Mesendoderm (in vitro differentiated cells): ENCODE measurements at regions not wholly inside any gene's neighbourhood (a gene's known extent, or its start where the extent isn't known, plus 50 kb on each side); places are given as distances from the start of the nearest gene placed in this dataset.

ENCODE experiments used
- DNase-seq: peaks from one replicate; pipeline ENCODE4 v3.0.0; 2013
- H2AK5ac ChIP-seq: 2 replicates; pipeline ENCODE4 v1.6.1; 2013; ENCODE audit warnings: low read length, inconsistent platforms
- H2BK120ac ChIP-seq: 2 replicates; pipeline ENCODE4 v1.6.1; 2013; ENCODE audit warnings: low read depth, mild to moderate bottlenecking, low read length, moderate library complexity, mixed read lengths
- H2BK15ac ChIP-seq: replicated peaks from 2 replicates; pipeline ENCODE4 v1.6.1; 2013; ENCODE audit warnings: low read depth, mild to moderate bottlenecking, moderate library complexity
- H2BK5ac ChIP-seq: 2 replicates; pipeline ENCODE4 v1.6.1; 2013; ENCODE audit warnings: low read length, inconsistent platforms
- H3K18ac ChIP-seq: 2 replicates; pipeline ENCODE4 v1.6.1; 2013; ENCODE audit warnings: mild to moderate bottlenecking, low read length, mixed read lengths
- H3K23ac ChIP-seq: one replicate; pipeline ENCODE4 v1.6.1; 2013; ENCODE audit warnings: low read length
- H3K27ac ChIP-seq: 2 replicates; pipeline ENCODE4 v1.5.1; 2013; ENCODE audit warnings: low read depth, mild to moderate bottlenecking, inconsistent platforms, low read length, moderate library complexity
- H3K27me3 ChIP-seq: 2 replicates; pipeline ENCODE4 v1.6.1; 2013; ENCODE audit warnings: low read length, control low read depth, mild to moderate bottlenecking, inconsistent platforms; ENCODE audit not compliant: insufficient read depth, poor library complexity
- H3K36me3 ChIP-seq: 2 replicates; pipeline ENCODE4 v1.6.1; 2013; ENCODE audit warnings: low read length, inconsistent platforms; ENCODE audit not compliant: control insufficient read depth, insufficient read depth
- H3K4ac ChIP-seq: one replicate; pipeline ENCODE4 v1.6.1; 2013; ENCODE audit warnings: low read depth, mild to moderate bottlenecking, low read length, moderate library complexity
- H3K4me1 ChIP-seq: 2 replicates; pipeline ENCODE4 v1.6.1; 2013; ENCODE audit warnings: low read depth, low read length, inconsistent platforms; ENCODE audit not compliant: control insufficient read depth
- H3K4me2 ChIP-seq: 2 replicates; pipeline ENCODE4 v1.6.1; 2013; ENCODE audit warnings: low read length
- H3K4me3 ChIP-seq: 2 replicates; pipeline ENCODE4 v1.5.1; 2013; ENCODE audit warnings: mild to moderate bottlenecking, low read length
- H3K56ac ChIP-seq: one replicate; pipeline ENCODE4 v1.6.1; 2013; ENCODE audit warnings: low read length
- H3K79me1 ChIP-seq: 2 replicates; pipeline ENCODE4 v1.6.1; 2013; ENCODE audit warnings: low read length, inconsistent platforms
- H3K79me2 ChIP-seq: 2 replicates; pipeline ENCODE4 v1.6.1; 2013; ENCODE audit warnings: mild to moderate bottlenecking, low read length; ENCODE audit not compliant: control insufficient read depth, insufficient read depth
- H3K9ac ChIP-seq: 2 replicates; pipeline ENCODE4 v1.6.1; 2013; ENCODE audit warnings: low read length, inconsistent platforms
- H4K5ac ChIP-seq: one replicate; pipeline ENCODE4 v1.6.1; 2013; ENCODE audit warnings: low read length
- H4K8ac ChIP-seq: one replicate; pipeline ENCODE4 v1.6.1; 2013; ENCODE audit warnings: low read depth, mild to moderate bottlenecking, control low read depth, low read length, moderate library complexity
- WGBS: extraction: QIAGEN DNeasy Blood & Tissue Kit; methylation state at CpG from one replicate; pipeline ENCODE4 v1.1.7; 2013; ENCODE audit warnings: low lambda C conversion rate, missing lambda C conversion rate; ENCODE audit not compliant: insufficient coverage; ENCODE audit errors: extremely low coverage; 5-methylcytosine and 5-hydroxymethylcytosine counted together

DNA sequence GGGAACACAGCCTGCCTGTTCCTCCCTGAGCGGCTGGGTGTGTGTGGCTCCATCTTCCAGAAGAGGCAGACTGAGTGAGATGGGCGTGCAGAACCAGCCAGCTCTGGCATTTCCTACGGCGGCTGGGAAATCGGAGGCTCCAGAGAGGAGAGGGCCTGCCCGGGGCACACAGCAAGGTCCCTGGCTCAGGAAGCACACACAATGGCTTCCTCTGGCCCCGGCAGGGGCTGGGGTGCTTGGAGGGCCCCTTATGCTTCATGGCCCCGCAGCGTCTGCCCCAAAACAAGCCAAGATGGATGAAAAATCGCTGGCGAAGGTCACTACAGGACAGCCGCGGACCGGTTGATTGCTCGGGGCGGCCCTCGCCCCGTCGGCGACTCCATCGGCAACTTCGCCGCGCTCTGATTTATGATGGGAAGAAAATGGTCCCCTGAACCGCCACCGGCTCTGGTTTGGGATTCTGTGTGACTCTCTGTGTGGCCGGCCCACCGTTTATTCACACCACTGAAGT lies 191.5 kb upstream of the C14orf180 start:
- no peak overlapping the region for H4K8ac ChIP-seq
- H2BK15ac ChIP-seq, result no peak overlapping the region
- no peaks in the 10 kb centered on the region for H3K4me1 ChIP-seq
- no peak overlapping the region for H4K5ac ChIP-seq
- H3K56ac ChIP-seq, result no peak overlapping the region
- no peak overlapping the region for H3K9ac ChIP-seq
- no peak overlapping the region for H2BK5ac ChIP-seq
- H3K79me2 ChIP-seq, result no peaks in the 10 kb centered on the region
- H3K36me3 ChIP-seq, result no peaks in the 10 kb centered on the region
- H3K4ac ChIP-seq, result no peak overlapping the region
- H3K18ac ChIP-seq, result no peak overlapping the region
- H3K27me3 ChIP-seq, result no peaks in the 10 kb centered on the region
- H3K27ac ChIP-seq, result no peak overlapping the region
- H3K79me1 ChIP-seq, result no peaks in the 10 kb centered on the region
- no peak overlapping the region for H3K4me3 ChIP-seq
- no peak overlapping the region for H3K4me2 ChIP-seq
- H2AK5ac ChIP-seq, result no peak overlapping the region
- no CpG with 5 or more reads among the region's 28 CpGs for WGBS
- no peak overlapping the region for H3K23ac ChIP-seq
- no peak overlapping the region for H2BK120ac ChIP-seq
- DNase-seq, result no peak

DNA sequence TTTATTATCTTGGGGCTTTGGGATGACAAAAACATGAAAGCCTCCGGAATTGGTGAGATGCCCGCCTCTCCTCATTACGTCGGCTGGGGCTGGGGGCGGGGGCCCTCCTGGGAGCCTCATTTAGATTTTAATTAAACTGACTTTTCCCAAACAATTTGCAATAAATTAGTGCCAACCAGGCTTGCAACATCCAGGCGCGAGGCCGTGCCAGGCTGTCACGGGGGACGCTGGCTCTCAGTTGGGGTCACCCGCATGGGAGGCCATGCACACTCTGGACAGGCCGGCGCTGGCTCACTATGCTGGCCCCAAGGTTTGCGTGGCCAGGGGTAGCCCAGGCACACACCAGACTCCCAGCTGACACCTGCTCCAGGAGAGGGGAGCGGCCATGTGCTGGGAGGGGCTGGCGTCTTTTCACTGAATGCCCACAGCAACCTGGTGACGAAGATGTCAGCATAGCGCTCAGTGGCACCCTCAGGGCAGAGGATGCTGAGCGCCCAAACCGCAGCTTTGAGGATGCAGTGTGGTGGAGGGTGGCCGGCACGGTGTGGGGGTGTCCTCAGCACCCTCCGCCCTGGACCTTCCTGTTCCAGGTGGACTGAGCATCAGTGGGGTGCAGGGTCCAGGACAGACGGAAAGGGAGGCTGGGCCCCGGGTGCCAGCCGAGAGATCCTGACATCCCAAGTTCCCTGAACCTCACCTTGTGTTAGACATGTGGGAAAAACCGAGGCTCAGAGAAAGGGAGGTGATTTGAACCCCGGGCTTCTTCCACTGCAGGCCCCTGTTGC lies 190.8 kb upstream of the C14orf180 start:
- no peaks in the 10 kb centered on the region for H3K4me1 ChIP-seq
- H4K5ac ChIP-seq, result no peak overlapping the region
- no peaks in the 10 kb centered on the region for H3K79me2 ChIP-seq
- no peak overlapping the region for H4K8ac ChIP-seq
- H3K79me1 ChIP-seq, result no peaks in the 10 kb centered on the region
- H3K9ac ChIP-seq, result no peak overlapping the region
- H3K27me3 ChIP-seq, result no peaks in the 10 kb centered on the region
- no peak overlapping the region for H2BK120ac ChIP-seq
- H3K4me2 ChIP-seq, result no peak overlapping the region
- no peak overlapping the region for H2BK5ac ChIP-seq
- no CpG with 5 or more reads among the region's 28 CpGs for WGBS
- no peak overlapping the region for H3K4me3 ChIP-seq
- H2AK5ac ChIP-seq, result no peak overlapping the region
- no peak overlapping the region for H2BK15ac ChIP-seq
- H3K56ac ChIP-seq, result no peak overlapping the region
- H3K23ac ChIP-seq, result no peak overlapping the region
- H3K4ac ChIP-seq, result no peak overlapping the region
- H3K18ac ChIP-seq, result no peak overlapping the region
- no peaks in the 10 kb centered on the region for H3K36me3 ChIP-seq
- no peak for DNase-seq
- no peak overlapping the region for H3K27ac ChIP-seq

DNA sequence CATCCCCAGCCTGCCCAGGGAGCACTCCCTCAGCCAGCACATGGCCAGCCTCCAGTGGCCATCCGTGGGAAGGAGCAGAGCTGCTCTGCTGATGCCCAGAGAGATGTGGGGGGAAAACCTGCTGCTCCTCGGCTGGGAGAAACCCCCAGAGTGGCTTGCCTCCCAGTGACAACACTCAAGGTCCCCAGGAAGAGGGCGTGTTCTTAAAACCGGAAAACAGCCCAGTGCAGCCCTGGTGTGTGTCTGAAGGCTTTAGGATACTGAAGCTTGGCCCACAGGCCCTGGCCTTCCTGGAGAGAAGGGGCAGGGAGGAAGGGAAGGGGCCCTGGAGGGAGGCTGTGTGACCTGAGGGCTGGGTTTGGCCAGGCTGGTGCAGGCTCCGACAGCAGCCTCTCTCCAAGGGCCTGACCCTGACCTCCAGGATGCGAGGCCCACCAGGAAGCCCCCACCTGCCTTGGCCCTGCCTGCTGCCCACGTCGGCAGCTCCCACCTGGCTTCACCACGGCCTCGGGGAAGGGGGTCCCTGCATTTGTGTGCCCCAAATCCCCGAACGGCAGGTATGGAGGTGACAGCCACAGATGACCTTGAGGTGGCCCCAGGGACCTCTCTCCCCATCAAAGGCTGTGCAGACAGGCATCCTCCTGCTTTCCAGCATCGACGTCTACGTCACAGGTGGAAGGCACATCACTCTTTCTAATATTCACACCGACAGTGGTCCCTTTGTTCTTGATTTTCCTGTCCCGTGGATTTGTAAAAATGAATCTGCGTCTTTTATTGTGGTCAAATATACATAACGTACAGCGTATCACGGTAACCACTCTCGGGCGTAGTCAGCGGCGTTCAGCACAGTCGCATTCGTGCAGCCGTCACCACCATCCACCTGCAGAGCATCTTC lies 190.0 kb upstream of the C14orf180 start:
- no peaks in the 10 kb centered on the region for H3K4me1 ChIP-seq
- no peak overlapping the region for H4K5ac ChIP-seq
- no peak for DNase-seq
- no peaks in the 10 kb centered on the region for H3K79me2 ChIP-seq
- H3K9ac ChIP-seq, result no peak overlapping the region
- WGBS, result no CpG with 5 or more reads among the region's 28 CpGs
- H4K8ac ChIP-seq, result no peak overlapping the region
- H2BK120ac ChIP-seq, result no peak overlapping the region
- no peak overlapping the region for H2AK5ac ChIP-seq
- H3K56ac ChIP-seq, result no peak overlapping the region
- no peak overlapping the region for H3K4ac ChIP-seq
- H2BK15ac ChIP-seq, result no peak overlapping the region
- no peak overlapping the region for H3K4me2 ChIP-seq
- no peak overlapping the region for H2BK5ac ChIP-seq
- H3K79me1 ChIP-seq, result no peaks in the 10 kb centered on the region
- no peaks in the 10 kb centered on the region for H3K36me3 ChIP-seq
- no peak overlapping the region for H3K4me3 ChIP-seq
- H3K23ac ChIP-seq, result no peak overlapping the region
- no peak overlapping the region for H3K18ac ChIP-seq
- H3K27me3 ChIP-seq, result no peaks in the 10 kb centered on the region
- no peak overlapping the region for H3K27ac ChIP-seq

DNA sequence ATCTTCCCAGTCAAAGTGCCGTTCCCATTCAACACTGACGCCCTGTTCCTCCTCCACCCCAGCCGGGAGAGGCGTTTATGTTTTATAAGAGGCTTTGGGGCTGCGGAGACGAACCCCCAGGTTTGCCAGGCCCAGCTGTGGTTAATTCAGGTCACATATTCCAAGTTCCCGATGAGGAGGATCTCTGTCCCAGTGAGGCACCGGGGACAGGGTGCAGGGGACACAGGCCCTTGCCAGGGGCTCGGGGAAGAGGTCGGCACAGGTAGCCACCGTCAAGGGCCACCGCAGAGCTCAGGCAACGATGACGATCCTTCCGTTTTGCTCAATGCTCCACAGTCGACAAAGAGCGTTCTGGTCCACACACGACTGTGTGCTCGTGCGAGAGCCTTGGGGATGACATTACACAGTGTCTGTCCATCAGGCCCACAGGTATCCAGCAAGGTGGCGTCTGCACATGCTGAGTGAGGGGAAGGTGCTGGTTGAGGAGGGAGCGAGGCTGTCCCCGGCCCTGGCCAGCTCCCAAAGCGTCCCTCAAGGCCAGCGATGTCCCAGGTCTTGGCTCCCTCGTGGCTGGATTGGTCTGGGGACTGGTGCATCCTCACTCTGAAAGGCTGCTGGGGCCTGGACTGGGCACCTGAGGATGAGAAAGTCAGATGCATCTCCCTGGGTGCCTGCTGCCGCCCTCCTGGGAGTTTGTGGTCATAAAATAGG lies 189.2 kb upstream of the C14orf180 start:
- Histone ChIP-seq H2BK120ac (no peak overlapping the region), H4K8ac (no peak overlapping the region), H3K79me1 (no peaks in the 10 kb centered on the region), H3K27me3 (no peaks in the 10 kb centered on the region), H3K27ac (no peak overlapping the region), H3K56ac (no peak overlapping the region), H3K4me3 (no peak overlapping the region), H2BK5ac (no peak overlapping the region), H3K79me2 (no peaks in the 10 kb centered on the region), H3K4me2 (no peak overlapping the region), H3K4me1 (no peaks in the 10 kb centered on the region), H2BK15ac (no peak overlapping the region), H2AK5ac (no peak overlapping the region), H3K23ac (no peak overlapping the region), H3K36me3 (no peaks in the 10 kb centered on the region), H3K9ac (no peak overlapping the region), H3K4ac (no peak overlapping the region), H3K18ac (no peak overlapping the region), H4K5ac (no peak overlapping the region)
- DNase-seq, result no peak
- no CpG with 5 or more reads among the region's 27 CpGs for WGBS

- no peaks in the 10 kb centered on the region for H3K36me3 ChIP-seq
- no peaks in the 10 kb centered on the region for H3K79me1 ChIP-seq
- no peak overlapping the region for H2BK5ac ChIP-seq
- no CpG with 5 or more reads among the region's 33 CpGs for WGBS
- no peaks in the 10 kb centered on the region for H3K27me3 ChIP-seq
- H3K56ac ChIP-seq, result no peak overlapping the region
- no peak overlapping the region for H3K23ac ChIP-seq
- no peaks in the 10 kb centered on the region for H3K4me1 ChIP-seq
- no peak overlapping the region for H2BK15ac ChIP-seq
- H3K18ac ChIP-seq, result no peak overlapping the region
- no peak overlapping the region for H3K4me3 ChIP-seq
- H4K5ac ChIP-seq, result no peak overlapping the region
- no peak overlapping the region for H4K8ac ChIP-seq
- no peak overlapping the region for H3K4me2 ChIP-seq
- no peak overlapping the region for H2AK5ac ChIP-seq
- no peak for DNase-seq
- no peak overlapping the region for H3K9ac ChIP-seq
- H3K4ac ChIP-seq, result no peak overlapping the region
- H2BK120ac ChIP-seq, result no peak overlapping the region
- H3K79me2 ChIP-seq, result no peaks in the 10 kb centered on the region
- H3K27ac ChIP-seq, result no peak overlapping the region
Observed at GRCh38 chr14:104390941-104391901, 188.3 kb upstream of the C14orf180 start.
